Neuronal stem cell (in vitro differentiated cells): ENCODE measurements at regions not wholly inside any gene's neighbourhood (a gene's known extent, or its start where the extent isn't known, plus 50 kb on each side); places are given as distances from the start of the nearest gene placed in this dataset.

Experiments
- DNase-seq: peaks from one replicate; pipeline ENCODE4 v3.0.0-alpha.2; 2013; ENCODE audit warnings: low spot score
- H2AFZ ChIP-seq: one replicate; pipeline ENCODE4 v1.6.1; 2013; ENCODE audit warnings: mild to moderate bottlenecking, low read length, inconsistent platforms
- H2AK5ac ChIP-seq: 2 replicates; pipeline ENCODE4 v1.6.1; 2013; ENCODE audit warnings: low read depth, mild to moderate bottlenecking, inconsistent platforms, low read length, moderate library complexity, mixed read lengths
- H2BK120ac ChIP-seq: 2 replicates; pipeline ENCODE4 v1.6.1; 2013; ENCODE audit warnings: low read depth, mild to moderate bottlenecking, inconsistent platforms, low read length, moderate library complexity, mixed read lengths
- H2BK12ac ChIP-seq: one replicate; pipeline ENCODE4 v1.6.1; 2013; ENCODE audit warnings: low read length, inconsistent platforms
- H2BK15ac ChIP-seq: 2 replicates; pipeline ENCODE4 v1.6.1; 2013; ENCODE audit warnings: mild to moderate bottlenecking, low read length, inconsistent platforms, mixed read lengths
- H2BK5ac ChIP-seq: one replicate; pipeline ENCODE4 v1.6.1; 2013; ENCODE audit warnings: inconsistent platforms, mild to moderate bottlenecking, low read length, moderate library complexity
- H3K14ac ChIP-seq: one replicate; pipeline ENCODE4 v1.6.1; 2013; ENCODE audit warnings: low read length, inconsistent platforms
- H3K18ac ChIP-seq: 2 replicates; pipeline ENCODE4 v1.6.1; 2013; ENCODE audit warnings: low read length, inconsistent platforms
- H3K23ac ChIP-seq: 2 replicates; pipeline ENCODE4 v1.6.1; 2013; ENCODE audit warnings: low read depth, mild to moderate bottlenecking, mixed read lengths, low read length, inconsistent platforms; ENCODE audit not compliant: poor library complexity
- H3K27ac ChIP-seq: replicated peaks from 3 replicates; pipeline ENCODE4 v1.5.1; 2013; ENCODE audit warnings: low read length, inconsistent platforms
- H3K27me3 ChIP-seq, 3 experiments: 2 replicates each; pipeline ENCODE4 v1.6.1; 2013; ENCODE audit warnings: low read length in 3 of 3, mild to moderate bottlenecking in 2 of 3, inconsistent platforms in 1 of 3, low read depth in 1 of 3, mixed read lengths in 1 of 3, moderate library complexity in 1 of 3; ENCODE audit not compliant: control insufficient read depth in 3 of 3, insufficient read depth in 3 of 3
- H3K36me3 ChIP-seq, 2 donors: replicated peaks in 1 of 2; 2 replicates each; pipeline ENCODE4 v1.6.1; 2013; ENCODE audit warnings: low read length in 2 of 2; ENCODE audit not compliant: control insufficient read depth in 2 of 2, insufficient read depth in 2 of 2
- H3K4ac ChIP-seq: 2 replicates; pipeline ENCODE4 v1.6.1; 2013; ENCODE audit warnings: inconsistent platforms, mild to moderate bottlenecking, low read length, moderate library complexity
- H3K4me1 ChIP-seq, 2 donors: 1 replicate in 1 of 2; 2 replicates in 1 of 2; pipeline ENCODE4 v1.6.1; 2013; ENCODE audit warnings: low read length in 2 of 2, low read depth in 1 of 2; ENCODE audit not compliant: control insufficient read depth in 2 of 2, insufficient read depth in 1 of 2
- H3K4me2 ChIP-seq: one replicate; pipeline ENCODE4 v1.6.1; 2013; ENCODE audit warnings: mild to moderate bottlenecking, low read length, inconsistent platforms; ENCODE audit not compliant: insufficient read depth, poor library complexity, severe bottlenecking
- H3K4me3 ChIP-seq, 2 donors: 2 replicates each; pipeline ENCODE4 v1.5.1; 2013; ENCODE audit warnings: low read length in 2 of 2, mild to moderate bottlenecking in 2 of 2, inconsistent platforms in 1 of 2, moderate library complexity in 1 of 2
- H3K79me1 ChIP-seq: one replicate; pipeline ENCODE4 v1.6.1; 2013; ENCODE audit warnings: low read depth, mild to moderate bottlenecking, inconsistent platforms, low read length, moderate library complexity
- H3K9ac ChIP-seq: one replicate; pipeline ENCODE4 v1.6.1; 2013; ENCODE audit warnings: mild to moderate bottlenecking, low read depth, low read length, inconsistent platforms; ENCODE audit not compliant: poor library complexity
- H3K9me3 ChIP-seq, 2 donors: replicated peaks in 1 of 2; 2 replicates each; pipeline versions ENCODE3 to v1.6.1; 2013; ENCODE audit warnings: low read length in 2 of 2, mild to moderate bottlenecking in 2 of 2, inconsistent platforms in 1 of 2, low read depth in 1 of 2, mixed read lengths in 1 of 2, moderate library complexity in 1 of 2; ENCODE audit not compliant: control insufficient read depth in 2 of 2, insufficient read depth in 1 of 2
- H4K8ac ChIP-seq: one replicate; pipeline ENCODE4 v1.6.1; 2013; ENCODE audit warnings: low read depth, mild to moderate bottlenecking, inconsistent platforms, low read length, moderate library complexity
- H4K91ac ChIP-seq: one replicate; pipeline ENCODE4 v1.6.1; 2013; ENCODE audit warnings: low read length, low read depth, mild to moderate bottlenecking, inconsistent platforms; ENCODE audit not compliant: poor library complexity
- WGBS, 2 donors: extraction: QIAGEN DNeasy Blood & Tissue Kit; methylation state at CpG; one replicate each; pipeline ENCODE4 v1.1.7; 2013; ENCODE audit warnings: missing lambda C conversion rate in 2 of 2, mixed read lengths in 1 of 2; ENCODE audit not compliant: insufficient read length in 2 of 2, insufficient replicate concordance in 1 of 2; ENCODE audit errors: extremely low coverage in 2 of 2; 5-methylcytosine and 5-hydroxymethylcytosine counted together

GRCh38 chr6:33944686-33945411 lies 141.0 kb upstream of the MLN start:
- no peaks in the 10 kb centered on the region for H3K9me3 ChIP-seq
- H2AFZ ChIP-seq: no peak overlapping the region
- H2BK15ac ChIP-seq: no peak overlapping the region
- no peak overlapping the region for H3K18ac ChIP-seq
- no peak for DNase-seq
- no peaks in the 10 kb centered on the region for H3K36me3 ChIP-seq
- H3K27me3 ChIP-seq: peaks cover 0 to 6% (median 0%) of the 10 kb centered on the region in 3 experiments
- H3K4me1 ChIP-seq: peaks cover 0 to 1% of the 10 kb centered on the region in 2 donors
- no peak overlapping the region for H3K9ac ChIP-seq
- H2AK5ac ChIP-seq: peak overlapping the region; percentile 27
- no CpG with 5 or more reads among the region's 22 CpGs for WGBS, 2 donors
- H2BK120ac ChIP-seq: no peak overlapping the region
- no peak overlapping the region for H4K8ac ChIP-seq
- H2BK5ac ChIP-seq: peak overlapping the region; percentile 34
- no peak overlapping the region for H3K23ac ChIP-seq
- H3K4ac ChIP-seq: no peak overlapping the region
- H4K91ac ChIP-seq: no peak overlapping the region
- no peak overlapping the region for H3K14ac ChIP-seq
- H3K4me3 ChIP-seq: no peak overlapping the region
- no peak overlapping the region for H3K27ac ChIP-seq
- H3K79me1 ChIP-seq: no peaks in the 10 kb centered on the region
- H3K4me2 ChIP-seq: no peak overlapping the region
- no peak overlapping the region for H2BK12ac ChIP-seq

GRCh38 chr6:33936886-33937285 lies 133.1 kb upstream of the MLN start:
- Histone ChIP-seq H2BK5ac (no peak overlapping the region), H3K36me3 (no peaks in the 10 kb centered on the region), H3K23ac (no peak overlapping the region), H3K27ac (no peak overlapping the region), H2BK12ac (no peak overlapping the region), H3K14ac (no peak overlapping the region), H2AK5ac (no peak overlapping the region), H3K4me2 (no peak overlapping the region), H4K91ac (no peak overlapping the region), H3K79me1 (no peaks in the 10 kb centered on the region), H3K27me3 (peaks cover 0 to 11% (median 0%) of the 10 kb centered on the region in 3 experiments), H2BK15ac (no peak overlapping the region), H4K8ac (no peak overlapping the region), H3K4ac (no peak overlapping the region), H3K9me3 (no peaks in the 10 kb centered on the region), H2BK120ac (no peak overlapping the region), H2AFZ (no peak overlapping the region), H3K9ac (no peak overlapping the region), H3K18ac (no peak overlapping the region), H3K4me1 (peaks cover 0 to 4% of the 10 kb centered on the region in 2 donors), H3K4me3 (no peak overlapping the region)
- no CpG with 5 or more reads among the region's 1 CpG for WGBS, 2 donors
- no peak for DNase-seq

GRCh38 chr6:33935439-33936080 lies 131.8 kb upstream of the MLN start:
- Histone ChIP-seq H3K79me1 (no peaks in the 10 kb centered on the region), H3K27ac (no peak overlapping the region), H2BK120ac (no peak overlapping the region), H3K9ac (no peak overlapping the region), H3K9me3 (no peaks in the 10 kb centered on the region), H2BK5ac (no peak overlapping the region), H2BK15ac (peak overlapping the region; percentile 52), H3K27me3 (peaks cover 0 to 11% (median 0%) of the 10 kb centered on the region in 3 experiments), H3K23ac (no peak overlapping the region), H3K4me1 (peaks cover 0 to 4% of the 10 kb centered on the region in 2 donors), H4K8ac (no peak overlapping the region), H3K4me3 (no peak overlapping the region), H2BK12ac (no peak overlapping the region), H4K91ac (no peak overlapping the region), H3K36me3 (no peaks in the 10 kb centered on the region), H3K14ac (no peak overlapping the region), H2AK5ac (no peak overlapping the region), H3K18ac (peak overlapping the region; percentile 49), H3K4ac (no peak overlapping the region), H3K4me2 (no peak overlapping the region), H2AFZ (no peak overlapping the region)
- no CpG with 5 or more reads among the region's 15 CpGs for WGBS, 2 donors
- no peak for DNase-seq

GRCh38 chr6:33934731-33935270 lies 131.0 kb upstream of the MLN start:
- H3K9me3 ChIP-seq: no peaks in the 10 kb centered on the region
- no peak overlapping the region for H2AFZ ChIP-seq
- no peak overlapping the region for H2BK5ac ChIP-seq
- peaks cover 0 to 11% (median 0%) of the 10 kb centered on the region in 3 experiments for H3K27me3 ChIP-seq
- peak overlapping the region; percentile 98 for H3K14ac ChIP-seq
- H3K18ac ChIP-seq: peak overlapping the region; percentile 36
- no peak overlapping the region for H4K8ac ChIP-seq
- no peak overlapping the region for H3K23ac ChIP-seq
- H3K36me3 ChIP-seq: no peaks in the 10 kb centered on the region
- H3K4me3 ChIP-seq: no peak overlapping the region
- H2AK5ac ChIP-seq: no peak overlapping the region
- H2BK120ac ChIP-seq: no peak overlapping the region
- H3K79me1 ChIP-seq: no peaks in the 10 kb centered on the region
- H3K4me2 ChIP-seq: no peak overlapping the region
- no peak overlapping the region for H3K27ac ChIP-seq
- H2BK15ac ChIP-seq: peak overlapping the region; percentile 52
- peak overlapping the region; percentile 36 for H3K9ac ChIP-seq
- H3K4ac ChIP-seq: no peak overlapping the region
- H3K4me1 ChIP-seq: peaks cover 0 to 4% of the 10 kb centered on the region in 2 donors
- WGBS, 2 donors: no CpG with 5 or more reads among the region's 7 CpGs
- H4K91ac ChIP-seq: no peak overlapping the region
- no peak overlapping the region for H2BK12ac ChIP-seq
- DNase-seq: no peak
